ENCODE measurements at regions not wholly inside any gene's neighbourhood (a gene's known extent, or its start where the extent isn't known, plus 50 kb on each side); places are given as distances from the start of the nearest gene placed in this dataset.

DNA sequence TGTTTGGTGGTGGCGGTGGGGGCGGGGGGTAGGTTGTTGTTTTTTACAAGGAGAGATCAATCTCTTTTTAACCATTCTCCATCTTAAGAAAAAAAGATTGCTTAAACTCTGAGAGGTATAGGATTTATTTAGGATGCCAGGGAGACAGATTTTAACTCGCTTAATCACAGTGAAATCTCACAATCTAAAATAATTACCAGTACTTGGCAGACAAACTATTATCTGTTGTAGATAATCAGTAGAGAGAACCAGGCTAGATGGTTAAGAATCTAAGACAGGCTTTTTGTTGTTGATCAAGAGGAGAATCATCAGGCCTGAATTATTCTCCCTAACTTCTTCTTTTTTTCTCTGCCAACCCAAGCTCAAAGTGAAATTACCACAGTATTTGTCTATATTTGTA lies 470.2 kb upstream of the ADAMTS9 start:
- Histone ChIP-seq H3K27me3 (ENCODE audit: insufficient read depth, poor library complexity, severe bottlenecking) (no peaks in the 10 kb centered on the region), H3K27ac (replicated peaks) (no peak overlapping the region), H3K4me3 (replicated peaks; ENCODE audit: insufficient read depth, low read length) (no peak overlapping the region)
- TF ChIP-seq SPI1 (IDR thresholded peaks at IDR 0.05; ENCODE audit: borderline replicate concordance, low read depth): no peak
- DNase-seq (ENCODE audit: low read depth in 1 of 2, low spot score in 1 of 2): no peak

DNA sequence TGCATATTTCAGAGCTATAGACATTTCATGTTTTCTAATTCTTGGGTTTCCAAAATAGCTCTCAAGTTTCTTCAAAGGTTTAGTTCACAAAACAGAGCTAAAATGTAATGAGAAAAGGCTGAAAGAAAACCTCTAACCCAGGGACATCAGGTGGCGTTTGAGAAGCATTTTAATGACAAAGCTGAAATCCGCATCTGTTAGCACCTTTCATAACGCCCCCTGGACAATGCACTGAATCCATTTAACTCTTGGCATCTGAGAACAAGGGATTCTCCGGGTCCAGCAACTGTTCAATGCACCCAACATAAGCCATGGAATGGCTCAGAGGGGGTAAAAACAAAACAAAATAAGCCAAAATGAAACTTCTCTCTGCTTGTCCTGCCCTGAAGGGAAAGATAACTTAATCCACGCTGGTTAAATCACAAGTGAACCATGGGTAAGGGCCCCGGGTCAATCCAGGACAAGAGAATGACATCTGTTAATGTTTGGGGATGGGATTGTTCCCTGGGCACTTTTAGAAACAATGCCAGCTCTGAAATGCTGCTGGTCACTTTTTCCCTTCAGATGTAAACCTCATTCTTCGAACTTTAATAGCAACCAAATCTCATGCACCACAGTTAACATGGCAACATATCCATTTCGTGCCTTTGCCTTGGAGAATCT lies 466.2 kb upstream of the ADAMTS9 start:
- TF ChIP-seq, protein P1, sequence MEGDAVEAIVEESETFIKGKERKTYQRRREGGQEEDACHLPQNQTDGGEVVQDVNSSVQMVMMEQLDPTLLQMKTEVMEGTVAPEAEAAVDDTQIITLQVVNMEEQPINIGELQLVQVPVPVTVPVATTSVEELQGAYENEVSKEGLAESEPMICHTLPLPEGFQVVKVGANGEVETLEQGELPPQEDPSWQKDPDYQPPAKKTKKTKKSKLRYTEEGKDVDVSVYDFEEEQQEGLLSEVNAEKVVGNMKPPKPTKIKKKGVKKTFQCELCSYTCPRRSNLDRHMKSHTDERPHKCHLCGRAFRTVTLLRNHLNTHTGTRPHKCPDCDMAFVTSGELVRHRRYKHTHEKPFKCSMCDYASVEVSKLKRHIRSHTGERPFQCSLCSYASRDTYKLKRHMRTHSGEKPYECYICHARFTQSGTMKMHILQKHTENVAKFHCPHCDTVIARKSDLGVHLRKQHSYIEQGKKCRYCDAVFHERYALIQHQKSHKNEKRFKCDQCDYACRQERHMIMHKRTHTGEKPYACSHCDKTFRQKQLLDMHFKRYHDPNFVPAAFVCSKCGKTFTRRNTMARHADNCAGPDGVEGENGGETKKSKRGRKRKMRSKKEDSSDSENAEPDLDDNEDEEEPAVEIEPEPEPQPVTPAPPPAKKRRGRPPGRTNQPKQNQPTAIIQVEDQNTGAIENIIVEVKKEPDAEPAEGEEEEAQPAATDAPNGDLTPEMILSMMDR (IDR thresholded peaks at IDR 0.05; ENCODE audit: insufficient read depth, low read length): no peak
- TF ChIP-seq, protein P2, sequence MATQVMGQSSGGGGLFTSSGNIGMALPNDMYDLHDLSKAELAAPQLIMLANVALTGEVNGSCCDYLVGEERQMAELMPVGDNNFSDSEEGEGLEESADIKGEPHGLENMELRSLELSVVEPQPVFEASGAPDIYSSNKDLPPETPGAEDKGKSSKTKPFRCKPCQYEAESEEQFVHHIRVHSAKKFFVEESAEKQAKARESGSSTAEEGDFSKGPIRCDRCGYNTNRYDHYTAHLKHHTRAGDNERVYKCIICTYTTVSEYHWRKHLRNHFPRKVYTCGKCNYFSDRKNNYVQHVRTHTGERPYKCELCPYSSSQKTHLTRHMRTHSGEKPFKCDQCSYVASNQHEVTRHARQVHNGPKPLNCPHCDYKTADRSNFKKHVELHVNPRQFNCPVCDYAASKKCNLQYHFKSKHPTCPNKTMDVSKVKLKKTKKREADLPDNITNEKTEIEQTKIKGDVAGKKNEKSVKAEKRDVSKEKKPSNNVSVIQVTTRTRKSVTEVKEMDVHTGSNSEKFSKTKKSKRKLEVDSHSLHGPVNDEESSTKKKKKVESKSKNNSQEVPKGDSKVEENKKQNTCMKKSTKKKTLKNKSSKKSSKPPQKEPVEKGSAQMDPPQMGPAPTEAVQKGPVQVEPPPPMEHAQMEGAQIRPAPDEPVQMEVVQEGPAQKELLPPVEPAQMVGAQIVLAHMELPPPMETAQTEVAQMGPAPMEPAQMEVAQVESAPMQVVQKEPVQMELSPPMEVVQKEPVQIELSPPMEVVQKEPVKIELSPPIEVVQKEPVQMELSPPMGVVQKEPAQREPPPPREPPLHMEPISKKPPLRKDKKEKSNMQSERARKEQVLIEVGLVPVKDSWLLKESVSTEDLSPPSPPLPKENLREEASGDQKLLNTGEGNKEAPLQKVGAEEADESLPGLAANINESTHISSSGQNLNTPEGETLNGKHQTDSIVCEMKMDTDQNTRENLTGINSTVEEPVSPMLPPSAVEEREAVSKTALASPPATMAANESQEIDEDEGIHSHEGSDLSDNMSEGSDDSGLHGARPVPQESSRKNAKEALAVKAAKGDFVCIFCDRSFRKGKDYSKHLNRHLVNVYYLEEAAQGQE (IDR thresholded peaks at IDR 0.05; ENCODE audit: insufficient replicate concordance, low read depth): no peak
- TF ChIP-seq POLR2AphosphoS5 (IDR thresholded peaks at IDR 0.05; ENCODE audit: low read depth) (no peak), SPI1 (IDR thresholded peaks at IDR 0.05; ENCODE audit: borderline replicate concordance, low read depth) (no peak), GABPA (IDR thresholded peaks at IDR 0.05; ENCODE audit: low read depth) (no peak)
- no peak for DNase-seq (ENCODE audit: low read depth in 1 of 2, low spot score in 1 of 2)
- H3K27me3 ChIP-seq (ENCODE audit: insufficient read depth, poor library complexity, severe bottlenecking): no peaks in the 10 kb centered on the region
- H3K4me3 ChIP-seq (replicated peaks; ENCODE audit: insufficient read depth, low read length): no peak overlapping the region
- no peak overlapping the region for H3K27ac ChIP-seq (replicated peaks)

DNA sequence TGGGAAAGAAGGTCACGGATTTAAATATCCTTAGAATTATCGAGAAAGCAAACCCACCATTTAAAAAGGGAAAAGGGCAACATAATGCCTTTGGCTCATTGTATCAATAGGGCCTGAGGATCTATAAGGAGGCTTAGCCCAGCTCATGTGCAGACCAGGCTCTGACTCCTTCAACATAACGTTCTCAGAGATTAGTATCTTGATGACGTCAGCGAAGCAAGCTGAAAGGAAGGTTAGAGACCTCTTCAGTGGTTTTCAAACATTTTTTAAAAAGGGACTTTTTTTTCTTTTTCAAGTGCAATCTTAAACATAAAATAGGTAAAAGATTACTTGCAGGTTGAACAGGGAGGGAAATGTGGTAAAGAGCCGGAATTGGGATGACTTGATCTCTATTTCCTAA lies 463.9 kb upstream of the ADAMTS9 start:
- DNase-seq (ENCODE audit: low read depth in 1 of 2, low spot score in 1 of 2): no peak
- no peak for TF ChIP-seq SPI1 (IDR thresholded peaks at IDR 0.05; ENCODE audit: borderline replicate concordance, low read depth)
- TF ChIP-seq GABPA (IDR thresholded peaks at IDR 0.05; ENCODE audit: low read depth): no peak
- TF ChIP-seq, protein P1 (IDR thresholded peaks at IDR 0.05; ENCODE audit: insufficient read depth, low read length): no peak
- no peak for TF ChIP-seq POLR2AphosphoS5 (IDR thresholded peaks at IDR 0.05; ENCODE audit: low read depth)
- TF ChIP-seq, protein P2 (IDR thresholded peaks at IDR 0.05; ENCODE audit: insufficient replicate concordance, low read depth): no peak
- no peak overlapping the region for H3K4me3 ChIP-seq (replicated peaks; ENCODE audit: insufficient read depth, low read length)
- H3K27ac ChIP-seq (replicated peaks): no peak overlapping the region
- no peaks in the 10 kb centered on the region for H3K27me3 ChIP-seq (ENCODE audit: insufficient read depth, poor library complexity, severe bottlenecking)

DNA sequence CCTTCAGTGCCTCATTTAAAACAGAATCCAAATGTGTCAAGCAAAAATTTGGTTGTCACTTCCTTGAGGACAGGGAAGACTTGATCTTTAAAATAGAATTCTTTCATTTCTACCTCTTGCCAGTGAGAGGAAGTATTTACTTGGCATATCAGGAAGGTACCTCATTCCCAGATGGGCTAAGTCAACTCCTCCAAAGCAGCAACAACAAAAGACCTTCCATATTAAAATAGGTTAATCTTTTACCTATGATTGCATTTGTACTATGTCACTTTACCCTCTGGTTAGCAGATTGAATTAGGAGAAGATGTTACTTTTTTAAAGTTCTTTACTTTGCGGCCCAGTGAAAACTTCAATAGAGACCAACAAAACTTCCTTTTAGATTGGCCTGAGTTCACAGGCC lies 462.1 kb upstream of the ADAMTS9 start:
- Histone ChIP-seq H3K27ac (replicated peaks) (no peak overlapping the region), H3K27me3 (ENCODE audit: insufficient read depth, poor library complexity, severe bottlenecking) (no peaks in the 10 kb centered on the region), H3K4me3 (replicated peaks; ENCODE audit: insufficient read depth, low read length) (no peak overlapping the region)
- no peak for DNase-seq (ENCODE audit: low read depth in 1 of 2, low spot score in 1 of 2)
- no peak for TF ChIP-seq SPI1 (IDR thresholded peaks at IDR 0.05; ENCODE audit: borderline replicate concordance, low read depth)
- TF ChIP-seq POLR2AphosphoS5 (IDR thresholded peaks at IDR 0.05; ENCODE audit: low read depth): no peak
- TF ChIP-seq, protein P1 (IDR thresholded peaks at IDR 0.05; ENCODE audit: insufficient read depth, low read length): no peak
- no peak for TF ChIP-seq GABPA (IDR thresholded peaks at IDR 0.05; ENCODE audit: low read depth)
- TF ChIP-seq, protein P2 (IDR thresholded peaks at IDR 0.05; ENCODE audit: insufficient replicate concordance, low read depth): no peak

Data from HL-60 (cell line).